BE2C (cell line): ENCODE measurements at regions not wholly inside any gene's neighbourhood (a gene's known extent, or its start where the extent isn't known, plus 50 kb on each side); places are given as distances from the start of the nearest gene placed in this dataset.

Experiments
- DNase-seq: peaks from one replicate; pipeline ENCODE4 v3.0.0-alpha.2; 2020
- H3K27me3 ChIP-seq: fragments of 250-450 bp; sonication (Bioruptor Pico); 2 replicates; pipeline ENCODE4 v1.5.1; 2020; ENCODE audit warnings: mild to moderate bottlenecking
- H3K36me3 ChIP-seq: fragments of 250-450 bp; sonication (Bioruptor Pico); 2 replicates; pipeline ENCODE4 v1.5.1; 2020; ENCODE audit warnings: mild to moderate bottlenecking
- H3K4me1 ChIP-seq: fragments of 250-450 bp; sonication (Bioruptor Pico); 2 replicates; pipeline ENCODE4 v1.5.1; 2020
- H3K4me3 ChIP-seq: 2 replicates; pipeline ENCODE4 v1.5.1; 2011; ENCODE audit warnings: low read depth, low read length
- H3K9me3 ChIP-seq: fragments of 250-450 bp; sonication (Bioruptor Pico); 2 replicates; pipeline ENCODE4 v1.5.1; 2020
- CTCF ChIP-seq: IDR thresholded peaks from 2 replicates; pipeline ENCODE4 v1.5.1; 2012; ENCODE audit warnings: mild to moderate bottlenecking, low read depth, low read length

GRCh38 chr5:86108825-86109224 is 508.9 kb upstream of the COX7C start:
- TF ChIP-seq CTCF, result no peak
- no peaks in the 10 kb centered on the region for H3K9me3 ChIP-seq
- no peak for DNase-seq
- H3K4me3 ChIP-seq, result no peak overlapping the region
- H3K4me1 ChIP-seq, result no peaks in the 10 kb centered on the region
- H3K27me3 ChIP-seq, result no peaks in the 10 kb centered on the region
- no peaks in the 10 kb centered on the region for H3K36me3 ChIP-seq

- no peaks in the 10 kb centered on the region for H3K9me3 ChIP-seq
- TF ChIP-seq CTCF, result no peak
- no peaks in the 10 kb centered on the region for H3K27me3 ChIP-seq
- H3K4me3 ChIP-seq, result no peak overlapping the region
- H3K4me1 ChIP-seq, result no peaks in the 10 kb centered on the region
- no peaks in the 10 kb centered on the region for H3K36me3 ChIP-seq
- DNase-seq, result no peak
These were observed 505.5 kb upstream of the COX7C start for GRCh38 chr5:86112249-86112648.

GRCh38 chr5:86115164-86115563 is 502.6 kb upstream of the COX7C start:
- no peak for DNase-seq
- Histone ChIP-seq H3K27me3 (no peaks in the 10 kb centered on the region), H3K4me1 (no peaks in the 10 kb centered on the region), H3K9me3 (no peaks in the 10 kb centered on the region), H3K4me3 (no peak overlapping the region), H3K36me3 (no peaks in the 10 kb centered on the region)
- TF ChIP-seq CTCF, result no peak

- DNase-seq, result no peak
- Histone ChIP-seq H3K27me3 (no peaks in the 10 kb centered on the region), H3K4me1 (no peaks in the 10 kb centered on the region), H3K9me3 (no peaks in the 10 kb centered on the region), H3K36me3 (no peaks in the 10 kb centered on the region), H3K4me3 (no peak overlapping the region)
- peak; percentile 37 for TF ChIP-seq CTCF
These were observed 499.2 kb upstream of the COX7C start for GRCh38 chr5:86118542-86118941.

GRCh38 chr5:86124333-86124732 is 493.4 kb upstream of the COX7C start:
- no peak for DNase-seq
- H3K36me3 ChIP-seq, result no peaks in the 10 kb centered on the region
- H3K4me3 ChIP-seq, result no peak overlapping the region
- H3K4me1 ChIP-seq, result no peaks in the 10 kb centered on the region
- H3K9me3 ChIP-seq, result no peaks in the 10 kb centered on the region
- TF ChIP-seq CTCF, result no peak
- H3K27me3 ChIP-seq, result no peaks in the 10 kb centered on the region

- H3K9me3 ChIP-seq, result no peaks in the 10 kb centered on the region
- no peak overlapping the region for H3K4me3 ChIP-seq
- no peak for TF ChIP-seq CTCF
- no peak for DNase-seq
- H3K27me3 ChIP-seq, result no peaks in the 10 kb centered on the region
- H3K4me1 ChIP-seq, result no peaks in the 10 kb centered on the region
- no peaks in the 10 kb centered on the region for H3K36me3 ChIP-seq
These were observed 491.8 kb upstream of the COX7C start for GRCh38 chr5:86125731-86126601.
